Kidney epithelial cell (primary cell): ENCODE measurements at regions not wholly inside any gene's neighbourhood (a gene's known extent, or its start where the extent isn't known, plus 50 kb on each side); places are given as distances from the start of the nearest gene placed in this dataset.

Experiments used
- DNase-seq: peaks from one replicate; pipeline ENCODE4 v3.0.0-alpha.2; 2010; ENCODE audit warnings: low read depth
- H3K27me3 ChIP-seq: 2 replicates; pipeline ENCODE4 v1.6.0; 2011; ENCODE audit warnings: low read length; ENCODE audit not compliant: control insufficient read depth, insufficient read depth
- H3K36me3 ChIP-seq: 2 replicates; pipeline ENCODE4 v1.5.1; 2011; ENCODE audit warnings: low read length; ENCODE audit not compliant: control insufficient read depth, insufficient read depth
- H3K4me3 ChIP-seq: 2 replicates; pipeline ENCODE4 v1.5.1; 2011; ENCODE audit warnings: low read depth, mild to moderate bottlenecking, control low read depth, low read length
- CTCF ChIP-seq: IDR thresholded peaks from 2 replicates; pipeline ENCODE4 v1.5.1; 2011; ENCODE audit warnings: mild to moderate bottlenecking, moderate library complexity, low read length, control low read depth, inconsistent platforms; ENCODE audit not compliant: insufficient read depth, poor library complexity, severe bottlenecking

DNA sequence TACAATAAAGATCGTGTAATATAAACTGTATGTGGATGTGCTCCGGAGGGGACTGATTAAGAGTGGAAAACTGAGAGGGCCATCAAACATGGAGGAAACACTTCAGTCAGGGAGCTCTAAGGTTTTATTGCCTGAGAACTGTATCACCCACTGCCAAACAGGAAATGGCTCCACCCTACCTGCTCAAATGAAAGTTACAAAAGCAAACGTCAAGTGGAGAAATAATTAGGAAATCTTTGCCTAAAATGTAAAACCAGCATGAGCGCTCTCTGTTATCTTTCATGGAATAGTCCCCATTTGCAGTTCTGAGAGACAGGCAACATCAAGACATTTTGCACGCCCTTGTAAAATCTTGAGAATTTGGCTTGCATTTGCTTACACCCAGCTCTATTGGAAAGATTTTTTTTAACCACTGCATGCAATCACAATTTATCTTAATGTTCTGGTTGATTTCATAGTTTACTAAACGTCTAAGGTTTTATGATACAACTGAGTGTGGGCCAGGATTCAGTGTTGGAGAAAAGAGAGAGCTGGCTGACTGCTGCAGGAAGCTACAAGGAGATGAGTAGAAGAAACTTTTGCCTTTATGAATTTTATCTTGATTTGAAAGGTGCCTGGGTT lies 344.0 kb upstream of the PRICKLE1 start:
- TF ChIP-seq CTCF, result no peak
- Histone ChIP-seq H3K4me3 (no peak overlapping the region), H3K27me3 (no peaks in the 10 kb centered on the region), H3K36me3 (no peaks in the 10 kb centered on the region)
- no peak for DNase-seq

DNA sequence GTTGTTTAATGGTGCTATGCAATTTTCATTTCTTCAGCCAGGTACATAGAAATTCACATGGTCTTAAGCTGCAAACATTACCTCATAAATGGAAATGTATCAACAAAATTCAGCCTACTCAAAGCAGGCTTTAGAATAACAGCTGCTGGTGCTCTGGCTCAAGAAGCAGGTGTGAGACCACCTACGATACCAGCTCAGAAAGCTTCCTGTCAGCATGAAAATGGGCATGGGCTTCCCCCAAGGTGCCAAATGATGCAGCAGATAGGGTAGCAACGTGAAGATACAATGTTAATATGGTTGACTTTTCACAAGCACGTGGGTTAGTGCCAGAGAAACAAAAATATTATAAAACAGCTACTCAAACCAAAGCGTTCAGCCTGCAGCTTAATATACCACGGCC lies 343.4 kb upstream of the PRICKLE1 start:
- DNase-seq, result no peak

GRCh38 chr12:42926232-42926631 lies 336.7 kb upstream of the PRICKLE1 start:
- DNase-seq, result no peak
- Histone ChIP-seq H3K27me3 (no peaks in the 10 kb centered on the region), H3K4me3 (no peak overlapping the region), H3K36me3 (no peaks in the 10 kb centered on the region)
- no peak for TF ChIP-seq CTCF

More for the DNA sequence above, 343.4 kb upstream of the PRICKLE1 start:
- H3K36me3 ChIP-seq, result no peaks in the 10 kb centered on the region
- TF ChIP-seq CTCF, result no peak
- no peak overlapping the region for H3K4me3 ChIP-seq
- no peaks in the 10 kb centered on the region for H3K27me3 ChIP-seq

GRCh38 chr12:42924482-42924881 lies 334.9 kb upstream of the PRICKLE1 start:
- H3K4me3 ChIP-seq, result no peak overlapping the region
- TF ChIP-seq CTCF, result no peak
- H3K36me3 ChIP-seq, result no peaks in the 10 kb centered on the region
- DNase-seq, result no peak
- H3K27me3 ChIP-seq, result no peaks in the 10 kb centered on the region

DNA sequence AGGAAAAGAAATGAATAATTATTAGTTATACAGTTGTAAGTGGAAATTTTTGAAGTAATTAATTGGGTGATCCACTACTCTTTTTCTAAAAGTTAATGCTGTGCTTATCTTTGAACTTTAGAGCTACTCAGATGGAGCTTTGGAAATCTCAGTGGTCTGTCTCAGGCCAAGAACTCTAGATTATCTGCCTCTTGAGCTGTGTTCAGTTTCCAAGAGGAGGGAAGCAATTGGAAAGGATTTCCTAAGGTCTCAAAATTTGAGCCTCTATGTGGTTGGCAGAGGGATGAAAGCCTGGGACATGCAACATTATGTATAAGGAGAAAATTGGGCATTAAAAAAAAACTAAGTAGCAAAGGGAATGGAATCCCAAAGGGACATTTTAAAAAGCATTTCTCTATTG lies 334.0 kb upstream of the PRICKLE1 start:
- no peak for TF ChIP-seq CTCF
- no peak overlapping the region for H3K4me3 ChIP-seq

DNA sequence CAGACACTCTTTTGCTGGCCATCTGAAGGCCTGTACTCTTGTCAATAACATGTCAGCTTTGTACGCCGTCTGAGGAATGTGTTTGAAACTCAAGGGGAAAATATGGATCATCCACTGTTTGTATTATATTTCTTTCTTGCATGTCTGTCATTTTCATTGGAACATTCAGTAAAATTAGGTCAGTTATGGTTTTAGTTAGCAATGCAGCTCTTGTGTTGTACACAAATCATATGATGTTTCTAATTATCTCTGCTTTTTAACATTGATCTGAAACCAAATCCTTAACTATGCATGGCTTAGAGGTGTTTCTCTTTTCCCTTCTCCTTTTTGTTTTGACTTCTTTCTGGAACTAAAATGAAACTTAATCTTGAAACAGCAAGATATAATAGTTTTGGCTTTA lies 333.6 kb upstream of the PRICKLE1 start:
- no peak for TF ChIP-seq CTCF
- H3K27me3 ChIP-seq, result no peaks in the 10 kb centered on the region
- no peak overlapping the region for H3K4me3 ChIP-seq
- no peak for DNase-seq
- no peaks in the 10 kb centered on the region for H3K36me3 ChIP-seq

More for the DNA sequence above, 334.0 kb upstream of the PRICKLE1 start:
- no peaks in the 10 kb centered on the region for H3K27me3 ChIP-seq
- H3K36me3 ChIP-seq, result no peaks in the 10 kb centered on the region
- DNase-seq, result no peak
